ENCODE measurements at regions not wholly inside any gene's neighbourhood (a gene's known extent, or its start where the extent isn't known, plus 50 kb on each side); places are given as distances from the start of the nearest gene placed in this dataset.

- no peak for DNase-seq (ENCODE audit: low read depth, low spot score)
- no peak overlapping the region for H3K27ac ChIP-seq
These were observed 1195.6 kb upstream of the GBE1 start for GRCh38 chr3:82957079-82957478.

- H3K27ac ChIP-seq, result no peak overlapping the region
These were observed 1193.0 kb upstream of the GBE1 start for GRCh38 chr3:82954486-82954885.

GRCh38 chr3:82942041-82942440, 1180.6 kb upstream of the GBE1 start:
- H3K27ac ChIP-seq, result no peak overlapping the region
- DNase-seq (ENCODE audit: low read depth, low spot score), result no peak

More at GRCh38 chr3:82954486-82954885, 1193.0 kb upstream of the GBE1 start:
- DNase-seq (ENCODE audit: low read depth, low spot score), result no peak

GRCh38 chr3:82940124-82940523, 1178.7 kb upstream of the GBE1 start:
- no peak overlapping the region for H3K27ac ChIP-seq
- DNase-seq (ENCODE audit: low read depth, low spot score), result no peak

- no peak overlapping the region for H3K27ac ChIP-seq
- no peak for DNase-seq (ENCODE audit: low read depth, low spot score)
These were observed 1178.1 kb upstream of the GBE1 start for GRCh38 chr3:82939491-82940097.

GRCh38 chr3:82938821-82939328, 1177.4 kb upstream of the GBE1 start:
- no peak overlapping the region for H3K27ac ChIP-seq
- DNase-seq (ENCODE audit: low read depth, low spot score), result no peak

- no peak overlapping the region for H3K27ac ChIP-seq
- no peak for DNase-seq (ENCODE audit: low read depth, low spot score)
These were observed 1166.1 kb upstream of the GBE1 start for GRCh38 chr3:82927309-82928253.

GRCh38 chr3:82891028-82891427, 1129.6 kb upstream of the GBE1 start:
- no peak for DNase-seq (ENCODE audit: low read depth, low spot score)
- H3K27ac ChIP-seq, result no peak overlapping the region

- H3K27ac ChIP-seq, result no peak overlapping the region
- no peak for DNase-seq (ENCODE audit: low read depth, low spot score)
These were observed 1121.6 kb upstream of the GBE1 start for GRCh38 chr3:82883072-82883471.

GRCh38 chr3:82875401-82875800, 1114.0 kb upstream of the GBE1 start:
- no peak for DNase-seq (ENCODE audit: low read depth, low spot score)
- H3K27ac ChIP-seq, result no peak overlapping the region

- DNase-seq (ENCODE audit: low read depth, low spot score), result no peak
- H3K27ac ChIP-seq, result no peak overlapping the region
These were observed 1078.4 kb upstream of the GBE1 start for GRCh38 chr3:82839871-82840270.

GRCh38 chr3:82834098-82834497, 1072.7 kb upstream of the GBE1 start:
- no peak for DNase-seq (ENCODE audit: low read depth, low spot score)

GRCh38 chr3:82824491-82824890, 1063.0 kb upstream of the GBE1 start:
- no peak for DNase-seq (ENCODE audit: low read depth, low spot score)
- no peak overlapping the region for H3K27ac ChIP-seq

More at GRCh38 chr3:82834098-82834497, 1072.7 kb upstream of the GBE1 start:
- no peak overlapping the region for H3K27ac ChIP-seq

GRCh38 chr3:82816086-82816485, 1054.6 kb upstream of the GBE1 start:
- H3K27ac ChIP-seq, result peak overlapping the region; percentile 10
- DNase-seq (ENCODE audit: low read depth, low spot score), result no peak

- peak overlapping the region; percentile 10 for H3K27ac ChIP-seq
- no peak for DNase-seq (ENCODE audit: low read depth, low spot score)
These were observed 1054.1 kb upstream of the GBE1 start for GRCh38 chr3:82815417-82816058.

GRCh38 chr3:82814660-82815059, 1053.2 kb upstream of the GBE1 start:
- DNase-seq (ENCODE audit: low read depth, low spot score), result no peak
- H3K27ac ChIP-seq, result no peak overlapping the region

GRCh38 chr3:82807781-82808180, 1046.3 kb upstream of the GBE1 start:
- no peak for DNase-seq (ENCODE audit: low read depth, low spot score)

GRCh38 chr3:82802501-82802900, 1041.1 kb upstream of the GBE1 start:
- peak; percentile 10 for DNase-seq (ENCODE audit: low read depth, low spot score)
- no peak overlapping the region for H3K27ac ChIP-seq

More at GRCh38 chr3:82807781-82808180, 1046.3 kb upstream of the GBE1 start:
- H3K27ac ChIP-seq, result no peak overlapping the region

- DNase-seq (ENCODE audit: low read depth, low spot score), result no peak
- H3K27ac ChIP-seq, result no peak overlapping the region
These were observed 1038.8 kb upstream of the GBE1 start for GRCh38 chr3:82800248-82800647.

GRCh38 chr3:82796765-82797164, 1035.3 kb upstream of the GBE1 start:
- H3K27ac ChIP-seq, result no peak overlapping the region
- DNase-seq (ENCODE audit: low read depth, low spot score), result no peak

- no peak for DNase-seq (ENCODE audit: low read depth, low spot score)
- no peak overlapping the region for H3K27ac ChIP-seq
These were observed 1029.8 kb upstream of the GBE1 start for GRCh38 chr3:82791241-82791640.
